ENCODE measurements at regions not wholly inside any gene's neighbourhood (a gene's known extent, or its start where the extent isn't known, plus 50 kb on each side); places are given as distances from the start of the nearest gene placed in this dataset.
"Not testable (repeated sequence)": the region's sequence is repeated elsewhere in the genome, so short reads cannot be mapped to it uniquely, and the experiment has no call there.

DNA sequence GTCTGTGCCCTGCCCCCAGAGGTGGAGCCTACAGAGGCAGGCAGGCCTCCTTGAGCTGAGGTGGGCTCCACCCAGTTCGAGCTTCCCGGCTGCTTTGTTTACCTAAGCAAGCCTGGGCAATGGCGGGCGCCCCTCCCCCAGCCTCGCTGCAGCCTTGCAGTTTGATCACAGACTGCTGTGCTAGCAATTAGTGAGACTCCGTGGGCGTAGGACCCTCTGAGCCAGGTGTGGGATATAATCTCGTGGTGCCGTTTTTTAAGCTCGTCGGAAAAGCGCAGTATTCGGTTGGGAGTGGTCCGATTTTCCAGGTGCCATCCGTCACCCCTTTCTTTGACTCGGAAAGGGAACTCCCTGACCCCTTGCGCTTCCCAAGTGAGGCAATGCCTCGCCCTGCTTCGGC, 383.1 kb upstream of the ZEB2 start:
- not testable (repeated sequence) for H3K27me3 Mint-ChIP-seq, H3K27ac Mint-ChIP-seq, H3K4me1 Mint-ChIP-seq, H3K9me3 Mint-ChIP-seq, H3K36me3 Mint-ChIP-seq, H3K4me3 Mint-ChIP-seq

DNA sequence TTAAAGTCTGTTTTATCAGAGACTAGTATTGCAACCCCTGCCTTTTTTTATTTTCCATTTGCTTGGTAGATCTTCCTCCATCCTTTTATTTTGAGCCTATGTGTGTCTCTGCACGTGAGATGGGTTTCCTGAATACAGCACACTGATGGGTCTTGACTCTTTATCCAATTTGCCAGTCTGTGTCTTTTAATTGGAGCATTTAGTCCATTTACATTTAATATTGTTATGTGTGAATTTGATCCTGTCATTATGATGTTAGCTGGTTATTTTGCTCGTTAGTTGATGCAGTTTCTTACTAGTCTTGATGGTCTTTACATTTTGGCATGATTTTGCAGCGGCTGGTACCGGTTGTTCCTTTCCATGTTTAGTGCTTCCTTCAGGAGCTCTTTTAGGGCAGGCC, 381.5 kb upstream of the ZEB2 start:
- H3K4me1 Mint-ChIP-seq, H3K27me3 Mint-ChIP-seq, H3K4me3 Mint-ChIP-seq, H3K36me3 Mint-ChIP-seq, H3K9me3 Mint-ChIP-seq, H3K27ac Mint-ChIP-seq: not testable (repeated sequence)

DNA sequence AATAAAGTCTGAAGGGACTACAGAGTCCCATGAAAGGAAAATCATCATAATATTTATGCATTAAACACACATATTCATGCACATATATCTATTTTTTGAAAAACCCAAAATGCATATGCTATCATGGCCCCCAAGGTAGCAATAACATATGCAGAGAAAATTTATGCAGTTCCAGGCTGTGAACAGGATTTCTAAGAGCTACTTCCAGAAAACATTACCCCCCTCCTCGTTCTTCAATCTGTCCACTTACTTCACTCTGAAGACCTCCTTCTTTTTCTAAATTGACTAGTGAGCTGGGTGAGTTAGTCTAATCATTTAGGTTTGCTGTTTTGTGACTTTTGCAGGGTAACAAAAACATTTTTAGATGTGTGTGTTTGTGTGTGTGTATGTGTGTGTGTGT, 376.4 kb upstream of the ZEB2 start:
- peaks cover 1% of the 10 kb centered on the region for H3K36me3 Mint-ChIP-seq
- H3K27me3 Mint-ChIP-seq, result no peaks in the 10 kb centered on the region
- H3K4me3 Mint-ChIP-seq, result no peak overlapping the region
- H3K4me1 Mint-ChIP-seq, result no peaks in the 10 kb centered on the region
- H3K27ac Mint-ChIP-seq, result no peak overlapping the region
- H3K9me3 Mint-ChIP-seq, result peaks cover 0 to 1% (median 0%) of the 10 kb centered on the region in 3 donors

DNA sequence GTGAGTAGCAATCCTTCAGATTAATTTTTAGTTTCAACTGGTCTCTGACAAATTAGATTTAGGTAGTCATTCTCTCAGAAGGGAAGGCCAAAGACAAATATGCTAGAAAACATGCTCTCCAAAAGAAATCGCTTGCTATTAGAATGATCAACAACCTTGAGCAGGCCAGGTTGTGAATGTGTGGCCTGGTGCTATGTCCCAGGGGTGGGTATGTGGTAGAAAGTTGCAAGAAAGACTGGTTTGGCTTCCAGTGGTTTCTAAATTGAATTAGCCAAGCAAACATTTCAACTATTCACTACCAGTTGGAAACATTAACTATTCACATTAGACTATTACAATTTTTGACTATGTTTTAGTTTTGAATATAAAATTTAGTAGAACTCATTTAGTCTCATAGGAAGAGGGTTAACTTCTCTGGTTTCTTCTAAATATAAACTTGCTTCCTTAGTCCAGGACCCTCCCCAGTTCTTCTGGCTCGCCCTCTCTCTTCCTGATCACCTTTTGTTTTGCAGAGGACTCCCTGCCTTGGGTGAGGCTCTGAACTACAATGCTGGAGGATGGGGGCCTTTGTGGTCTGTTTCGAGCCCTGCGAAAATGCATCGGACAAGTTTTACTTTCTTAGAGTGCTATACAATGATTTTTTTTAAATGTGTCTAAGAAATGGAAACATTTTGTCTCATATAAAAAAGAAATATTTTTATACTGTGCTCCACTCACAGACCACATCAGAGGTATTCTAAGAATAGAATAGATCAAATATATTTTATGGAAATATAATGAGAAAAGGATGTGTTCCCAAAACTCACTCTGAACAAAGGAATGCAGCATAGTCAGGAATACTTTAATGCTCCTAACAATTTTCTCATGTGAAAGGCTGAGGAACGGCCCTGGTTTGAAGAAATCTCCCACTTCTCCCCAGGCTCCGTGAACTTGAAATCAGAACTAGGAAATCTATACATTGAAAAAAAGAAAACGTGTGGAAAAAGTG, 375.0 kb upstream of the ZEB2 start:
- Mint-ChIP-seq H3K27me3 (peaks cover 3% of the 10 kb centered on the region), H3K27ac (no peak overlapping the region), H3K4me1 (peaks cover 0 to 3% (median 2%) of the 10 kb centered on the region in 3 donors), H3K36me3 (no peaks in the 10 kb centered on the region), H3K9me3 (peaks cover 0 to 1% (median 0%) of the 10 kb centered on the region in 3 donors), H3K4me3 (no peak overlapping the region)

DNA sequence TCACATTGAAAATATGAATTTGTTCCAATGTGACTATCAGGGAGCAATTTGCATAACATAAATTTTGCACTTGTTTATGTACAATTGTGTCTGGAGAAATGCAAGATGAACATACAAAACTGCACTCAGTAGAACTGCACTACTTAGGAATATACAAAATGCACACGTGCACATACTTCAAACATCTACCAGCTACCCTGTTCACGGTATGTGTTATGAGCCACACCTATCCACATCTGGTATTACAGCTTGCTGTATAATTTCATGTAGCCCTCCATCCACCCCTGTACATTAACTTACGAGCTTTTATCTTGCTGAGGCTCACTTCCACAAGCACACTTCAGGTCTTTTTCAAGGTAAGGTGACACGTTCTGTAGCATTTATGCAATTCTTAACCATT, 373.5 kb upstream of the ZEB2 start:
- Mint-ChIP-seq H3K27ac (no peak overlapping the region), H3K4me1 (peaks cover 0 to 3% (median 2%) of the 10 kb centered on the region in 3 donors), H3K36me3 (no peaks in the 10 kb centered on the region), H3K27me3 (peaks cover 5% of the 10 kb centered on the region), H3K4me3 (no peak overlapping the region), H3K9me3 (peaks cover 0 to 1% (median 0%) of the 10 kb centered on the region in 3 donors)

DNA sequence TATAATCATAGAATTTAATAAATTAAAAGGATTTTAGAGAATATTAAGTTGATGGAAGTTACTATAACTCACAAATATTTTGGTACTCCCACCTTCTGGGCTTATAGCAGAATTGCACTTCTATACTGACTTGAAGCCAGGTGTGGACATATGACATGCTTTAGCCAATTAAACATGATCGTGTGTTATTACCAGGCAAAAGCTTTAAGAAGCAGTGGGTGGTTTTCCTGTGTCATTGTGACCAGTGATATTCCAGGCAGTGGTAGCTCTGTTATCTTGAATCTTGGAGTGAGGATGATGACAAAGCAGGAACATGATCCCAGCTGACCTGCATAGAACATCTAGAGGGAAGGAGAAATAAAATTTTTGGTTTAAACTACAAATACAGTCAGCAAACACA, 370.9 kb upstream of the ZEB2 start:
- Mint-ChIP-seq H3K4me3 (no peak overlapping the region), H3K27ac (no peak overlapping the region)

DNA sequence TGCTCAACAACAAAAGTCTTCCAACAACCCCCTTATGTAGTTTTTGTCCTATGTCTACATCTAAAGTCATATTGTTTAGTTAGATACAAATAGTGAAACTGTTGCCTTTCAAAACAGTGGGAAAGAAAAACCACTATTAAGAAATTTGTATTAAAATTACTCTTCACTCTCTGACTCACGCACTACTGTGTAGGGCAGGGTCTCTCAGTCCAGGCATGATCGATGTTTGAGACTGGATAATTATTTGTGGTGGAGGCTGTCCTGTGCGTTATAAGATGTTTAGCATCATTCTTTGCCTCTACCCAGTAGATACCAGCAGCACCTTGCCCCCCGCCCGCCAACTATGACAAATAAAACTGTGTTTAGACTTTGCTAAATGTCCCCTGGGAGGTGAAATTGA, 369.4 kb upstream of the ZEB2 start:
- Mint-ChIP-seq H3K9me3 (no peaks in the 10 kb centered on the region), H3K36me3 (no peaks in the 10 kb centered on the region), H3K4me1 (peaks cover 0 to 3% (median 2%) of the 10 kb centered on the region in 3 donors), H3K27ac (no peak overlapping the region), H3K4me3 (no peak overlapping the region), H3K27me3 (peaks cover 5% of the 10 kb centered on the region)

More for the DNA sequence above, 370.9 kb upstream of the ZEB2 start:
- Mint-ChIP-seq H3K36me3 (no peaks in the 10 kb centered on the region), H3K27me3 (peaks cover 5% of the 10 kb centered on the region), H3K4me1 (peaks cover 0 to 3% (median 2%) of the 10 kb centered on the region in 3 donors), H3K9me3 (no peaks in the 10 kb centered on the region)

DNA sequence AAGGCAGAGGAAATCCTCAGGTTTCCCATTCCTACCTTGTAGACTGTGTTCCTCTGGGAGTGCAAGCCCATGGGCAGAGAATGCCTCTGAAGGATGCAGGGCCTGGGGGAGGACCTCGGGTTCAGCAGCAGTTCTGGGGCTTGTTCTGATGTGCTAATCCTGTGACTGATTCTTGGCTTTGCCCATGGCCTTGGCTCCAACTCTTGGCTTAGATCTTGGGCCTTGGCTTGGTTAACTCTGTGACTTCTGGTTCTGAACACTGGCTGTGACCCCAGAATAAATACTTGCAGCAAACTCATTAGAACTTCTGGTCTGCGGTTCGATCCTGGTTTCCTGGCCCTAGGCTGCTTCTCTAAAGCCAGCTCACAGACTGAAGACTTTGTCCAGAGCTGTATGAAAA, 366.9 kb upstream of the ZEB2 start:
- Mint-ChIP-seq H3K36me3 (no peaks in the 10 kb centered on the region), H3K4me3 (no peak overlapping the region), H3K27me3 (peaks cover 5% of the 10 kb centered on the region), H3K27ac (no peak overlapping the region), H3K9me3 (no peaks in the 10 kb centered on the region), H3K4me1 (peaks cover 0 to 3% (median 2%) of the 10 kb centered on the region in 3 donors)

DNA sequence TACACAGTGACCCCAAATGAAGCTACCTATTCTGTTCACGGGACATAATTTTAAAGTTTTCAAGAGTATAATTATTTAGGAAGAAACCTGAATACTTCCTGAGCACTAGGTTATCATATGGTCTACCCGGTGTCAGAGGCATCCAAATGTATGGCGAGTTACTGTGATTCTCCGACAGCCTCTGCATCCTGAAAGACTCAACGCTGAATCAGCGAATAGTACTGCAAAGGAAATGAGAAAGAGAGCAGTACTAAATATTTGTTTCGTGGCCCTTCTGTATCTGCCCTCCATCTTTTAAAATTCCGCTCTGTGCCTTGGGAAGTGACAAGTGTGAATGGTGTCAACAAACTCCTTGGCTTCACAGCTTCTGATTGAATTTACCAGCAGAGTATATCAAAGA, 358.0 kb upstream of the ZEB2 start:
- H3K9me3 Mint-ChIP-seq, result no peaks in the 10 kb centered on the region
- H3K27ac Mint-ChIP-seq, result no peak overlapping the region
- H3K27me3 Mint-ChIP-seq, result no peaks in the 10 kb centered on the region
- H3K36me3 Mint-ChIP-seq, result no peaks in the 10 kb centered on the region
- H3K4me1 Mint-ChIP-seq, result no peaks in the 10 kb centered on the region
- H3K4me3 Mint-ChIP-seq, result no peak overlapping the region

DNA sequence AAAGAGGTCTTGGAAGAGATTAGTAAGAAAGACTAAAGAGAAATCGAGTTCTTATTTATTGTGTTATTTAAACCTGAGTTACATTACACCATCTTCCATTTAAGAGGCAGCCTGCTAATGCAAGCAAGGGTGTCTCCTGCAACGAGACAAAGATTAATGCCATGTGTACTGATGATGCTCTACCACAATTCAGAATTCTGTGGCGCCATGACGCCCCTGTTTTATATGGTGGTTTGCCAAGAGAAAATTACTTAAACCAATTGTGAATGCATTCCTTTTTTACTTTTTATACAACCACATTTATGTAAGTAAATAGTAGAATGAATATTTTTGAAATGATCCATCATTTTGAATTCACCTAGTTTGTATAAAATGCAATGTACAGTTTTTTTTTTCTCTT, 356.1 kb upstream of the ZEB2 start:
- Mint-ChIP-seq H3K9me3 (no peaks in the 10 kb centered on the region), H3K4me1 (no peaks in the 10 kb centered on the region), H3K4me3 (no peak overlapping the region), H3K36me3 (no peaks in the 10 kb centered on the region), H3K27me3 (no peaks in the 10 kb centered on the region), H3K27ac (no peak overlapping the region)

DNA sequence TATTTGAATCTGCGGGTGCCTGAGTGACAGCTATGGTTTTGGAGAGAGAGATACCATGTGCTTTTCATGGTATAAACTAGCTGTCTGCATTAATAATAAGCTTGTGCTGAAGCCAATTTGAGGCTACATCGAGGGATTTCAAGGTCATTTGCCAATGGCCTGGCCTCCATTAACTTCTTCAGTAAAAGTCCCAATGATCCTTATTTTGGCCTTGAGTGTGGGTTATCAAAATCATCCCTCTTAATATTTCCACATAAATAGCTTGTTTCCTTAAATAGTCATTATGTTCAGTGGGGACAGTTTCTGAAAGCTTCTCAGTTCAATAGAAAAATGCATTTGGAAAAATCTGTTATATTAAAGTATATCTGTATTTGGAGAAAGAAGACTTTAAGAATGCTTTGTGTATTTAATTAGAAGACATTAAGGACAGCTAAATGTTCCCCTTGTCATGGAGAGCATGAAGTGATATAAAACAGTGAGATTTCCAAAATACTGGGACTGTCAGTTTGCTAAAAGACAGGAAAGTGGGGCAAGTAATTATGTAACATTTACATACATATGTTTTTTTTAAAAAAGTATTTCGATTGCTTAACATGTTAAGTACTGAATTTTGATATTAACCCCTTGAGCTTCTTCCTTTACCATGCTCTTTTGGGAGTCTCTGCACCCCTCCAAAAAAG, 355.5 kb upstream of the ZEB2 start:
- Mint-ChIP-seq H3K4me1 (no peaks in the 10 kb centered on the region), H3K27me3 (no peaks in the 10 kb centered on the region), H3K9me3 (no peaks in the 10 kb centered on the region)

DNA sequence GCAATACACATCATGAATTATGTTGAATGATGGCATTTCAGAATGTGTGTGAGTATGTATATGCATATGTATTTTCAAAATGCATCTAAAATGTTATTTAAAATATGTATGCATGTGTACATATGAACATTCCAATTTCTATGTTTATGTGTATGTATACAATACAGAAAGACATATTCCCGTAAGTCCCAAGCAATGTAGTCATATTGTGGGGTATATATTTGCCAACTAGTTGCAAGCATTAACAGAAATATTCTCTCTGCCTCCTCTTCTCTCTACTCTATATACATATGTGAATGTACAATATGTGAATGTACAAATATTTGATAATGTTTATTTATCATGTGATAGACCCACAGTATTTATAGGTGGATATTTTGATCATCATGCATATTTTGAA, 345.8 kb upstream of the ZEB2 start:
- Mint-ChIP-seq H3K4me1 (no peaks in the 10 kb centered on the region), H3K4me3 (no peak overlapping the region), H3K9me3 (no peaks in the 10 kb centered on the region), H3K27me3 (no peaks in the 10 kb centered on the region), H3K36me3 (no peaks in the 10 kb centered on the region), H3K27ac (no peak overlapping the region)

More for the DNA sequence above, 355.5 kb upstream of the ZEB2 start:
- Mint-ChIP-seq H3K36me3 (no peaks in the 10 kb centered on the region), H3K27ac (no peak overlapping the region), H3K4me3 (no peak overlapping the region)

DNA sequence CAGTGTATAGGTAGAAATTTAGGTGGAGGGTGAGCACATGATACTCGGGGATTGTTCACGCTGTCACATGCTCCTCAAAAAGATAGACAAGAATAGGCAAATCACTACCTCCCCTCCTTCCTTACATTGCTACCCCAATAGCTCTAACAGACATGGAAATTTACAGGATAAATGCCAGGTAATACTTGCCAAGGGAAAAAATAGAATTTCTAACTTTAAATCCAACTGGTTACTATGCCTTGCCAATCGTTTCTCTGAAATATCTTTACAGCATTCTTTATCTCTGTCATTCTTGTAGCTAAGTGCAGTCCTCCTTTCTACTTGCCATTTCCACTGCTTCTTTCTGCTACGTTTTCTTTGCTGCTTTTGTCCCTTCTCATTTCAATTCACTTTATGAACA, 339.8 kb upstream of the ZEB2 start:
- Mint-ChIP-seq H3K27me3 (no peaks in the 10 kb centered on the region), H3K4me3 (no peak overlapping the region), H3K4me1 (no peaks in the 10 kb centered on the region), H3K36me3 (no peaks in the 10 kb centered on the region), H3K9me3 (peaks cover 0 to 2% (median 0%) of the 10 kb centered on the region in 3 donors), H3K27ac (no peak overlapping the region)

DNA sequence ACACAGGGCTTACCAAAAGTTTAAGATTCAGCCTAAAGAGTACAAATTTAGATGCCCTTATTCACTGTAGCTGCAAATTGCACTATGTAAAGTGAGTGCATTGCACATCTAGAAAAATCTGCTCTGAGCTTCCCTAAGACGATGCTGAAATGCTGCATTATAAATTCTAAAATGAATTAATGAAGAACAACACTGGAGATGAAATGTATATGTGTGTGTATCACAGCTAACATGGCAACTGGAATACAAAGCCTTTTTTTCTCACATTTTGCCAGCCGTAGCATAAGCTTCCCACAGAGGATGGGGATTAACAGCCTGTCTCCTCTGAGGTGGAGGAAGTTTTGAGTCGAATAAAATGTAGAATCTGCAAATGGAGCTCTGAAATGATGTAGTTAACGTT, 338.3 kb upstream of the ZEB2 start:
- Mint-ChIP-seq H3K4me1 (no peaks in the 10 kb centered on the region), H3K27me3 (no peaks in the 10 kb centered on the region), H3K27ac (no peak overlapping the region), H3K36me3 (no peaks in the 10 kb centered on the region), H3K9me3 (peaks cover 0 to 10% (median 6%) of the 10 kb centered on the region in 3 donors), H3K4me3 (no peak overlapping the region)

DNA sequence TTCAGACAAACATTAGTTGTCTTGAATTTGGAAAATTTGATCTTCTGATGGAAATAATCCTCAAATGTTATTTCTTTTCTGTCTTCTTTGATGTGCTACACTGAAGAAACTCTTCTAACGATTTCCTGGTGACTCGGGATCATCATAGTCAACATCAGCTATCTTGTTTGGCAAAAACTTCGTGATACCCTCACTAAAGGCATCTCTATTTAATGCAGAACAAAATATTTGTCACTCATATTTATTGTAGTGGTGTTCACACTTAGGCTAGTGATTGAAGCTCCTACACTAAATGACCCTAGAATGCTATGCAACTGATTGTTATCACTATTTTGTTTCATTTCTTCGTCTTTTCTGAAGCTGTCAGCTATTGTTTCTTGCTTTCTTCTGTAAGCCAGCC, 334.7 kb upstream of the ZEB2 start:
- H3K4me3 Mint-ChIP-seq, result no peak overlapping the region
- H3K27ac Mint-ChIP-seq, result no peak overlapping the region
- no peaks in the 10 kb centered on the region for H3K27me3 Mint-ChIP-seq
- no peaks in the 10 kb centered on the region for H3K4me1 Mint-ChIP-seq
- no peaks in the 10 kb centered on the region for H3K36me3 Mint-ChIP-seq
- H3K9me3 Mint-ChIP-seq, result peaks cover 0 to 10% (median 6%) of the 10 kb centered on the region in 3 donors

DNA sequence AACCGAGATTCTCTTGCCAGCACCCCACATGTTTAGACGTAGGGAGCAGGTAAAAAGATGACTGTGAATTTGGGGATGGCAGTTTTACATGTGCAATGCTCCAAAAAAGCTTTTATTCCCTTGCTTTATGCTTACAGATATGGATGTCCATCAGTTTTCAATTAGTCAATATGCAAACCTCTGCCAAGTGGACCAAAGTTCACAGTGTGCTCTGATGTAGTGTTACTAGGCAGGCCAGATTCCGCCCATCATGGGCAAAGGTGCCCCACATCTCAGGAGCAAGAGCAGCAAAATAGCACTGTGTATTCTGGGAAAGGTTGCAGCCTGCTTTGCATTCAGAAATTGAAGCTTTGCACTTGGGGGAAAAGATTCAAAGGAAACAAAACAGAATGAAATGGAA, 329.7 kb upstream of the ZEB2 start:
- Mint-ChIP-seq H3K27me3 (no peaks in the 10 kb centered on the region), H3K27ac (no peak overlapping the region), H3K4me3 (no peak overlapping the region), H3K9me3 (peaks cover 0 to 7% (median 6%) of the 10 kb centered on the region in 3 donors), H3K36me3 (peaks cover 2% of the 10 kb centered on the region), H3K4me1 (peaks cover 0 to 1% (median 0%) of the 10 kb centered on the region in 3 donors)
